Esophagus squamous epithelium (tissue), 5 donors: ENCODE measurements at regions not wholly inside any gene's neighbourhood (a gene's known extent, or its start where the extent isn't known, plus 50 kb on each side); places are given as distances from the start of the nearest gene placed in this dataset.
"Not testable (repeated sequence)": the region's sequence is repeated elsewhere in the genome, so short reads cannot be mapped to it uniquely, and the experiment has no call there.

Experiments
- DNase-seq: peaks from one replicate; lab custom pipeline; 2025; lab: John Stamatoyannopoulos, UW
- H3K27ac ChIP-seq, 4 donors: fragments of 200-600 bp; sonication (generic); one replicate each; pipeline ENCODE4 v1.5.1; 2016 to 2019; ENCODE audit warnings: mild to moderate bottlenecking in 1 of 4
- H3K27me3 ChIP-seq, 4 donors: fragments of 200-600 bp; sonication (generic); 1 replicate in 3 of 4; 2 replicates in 1 of 4; pipeline versions ENCODE4 v1.5.1 to v1.6.0; 2017 to 2021; ENCODE audit warnings: antibody characterized with exemption in 1 of 4
- H3K36me3 ChIP-seq, 3 donors: fragments of 200-600 bp; sonication (generic); one replicate each; pipeline ENCODE4 v1.5.1; 2016 to 2019
- H3K4me1 ChIP-seq, 3 donors: fragments of 200-600 bp; sonication (generic); one replicate each; pipeline ENCODE4 v1.5.1; 2017 to 2019
- H3K4me3 ChIP-seq, 4 donors: fragments of 200-600 bp; sonication (generic); 1 replicate in 3 of 4; 2 replicates in 1 of 4; pipeline ENCODE4 v1.5.1; 2016 to 2019; ENCODE audit warnings: mild to moderate bottlenecking in 2 of 4, moderate library complexity in 1 of 4
- H3K9me3 ChIP-seq, 3 donors: fragments of 200-600 bp; sonication (generic); one replicate each; pipeline ENCODE4 v1.5.1; 2016 to 2019
- POLR2A ChIP-seq, 4 donors: fragments of 450-650 bp; IDR thresholded peaks; one replicate each; pipeline ENCODE4 v1.6.1; 2017; ENCODE audit warnings: antibody characterized with exemption in 4 of 4, mild to moderate bottlenecking in 4 of 4, moderate library complexity in 3 of 4
- WGBS, 2 donors: methylation state at CpG; one replicate each; pipeline ENCODE4 v1.1.5; 2018; 5-methylcytosine and 5-hydroxymethylcytosine counted together
- intact Hi-C: fragments of 100-400 bp; cut with DNase I; formaldehyde crosslinking; loops from one replicate; pipeline ENCODE4 v1.15.0; 2022
- TF ChIP-seq, protein P1 (sequence below), 6 experiments: fragments of 450-650 bp in 4 of 6; fragments of 200-600 bp in 2 of 6; sonication (generic) in 2 of 6; IDR thresholded peaks; one replicate each; pipeline ENCODE4 v1.5.1; 2016 to 2019; ENCODE audit warnings: antibody characterized with exemption in 6 of 6, mild to moderate bottlenecking in 4 of 6, moderate library complexity in 4 of 6
- donor health status: DM: yes; HTN: yes; CAD: no.

DNA sequence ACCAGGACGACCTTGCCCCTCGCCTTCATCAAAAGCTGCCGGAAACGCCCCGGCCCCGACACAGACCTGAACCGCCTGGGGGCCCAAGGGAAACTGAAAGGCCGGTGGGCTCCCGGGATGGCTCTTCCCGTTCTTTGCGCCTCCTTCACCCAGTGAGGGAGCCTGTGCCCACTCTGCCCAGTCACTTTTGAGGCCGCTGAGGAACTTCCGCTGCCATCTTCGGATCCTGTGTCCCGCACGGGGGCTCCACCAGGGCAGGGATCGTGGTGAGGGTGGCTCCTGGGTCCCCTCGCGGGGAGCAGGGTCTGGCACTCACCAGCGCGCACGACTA, 104.0 kb downstream of the PPIAL4G start:
- Histone ChIP-seq H3K27me3 (peaks cover 0 to 21% (median 0%) of the 10 kb centered on the region in 4 donors), H3K36me3 (no peaks in the 10 kb centered on the region), H3K4me1 (peaks cover 0 to under 1% (median 0%) of the 10 kb centered on the region in 3 donors), H3K4me3 (peak overlapping the region in 1 of 4 donors; percentile 1), H3K27ac (no peak overlapping the region), H3K9me3 (no peaks in the 10 kb centered on the region)
- TF ChIP-seq POLR2A (IDR thresholded peaks at IDR 0.05), result no peak
- TF ChIP-seq, protein P1, sequence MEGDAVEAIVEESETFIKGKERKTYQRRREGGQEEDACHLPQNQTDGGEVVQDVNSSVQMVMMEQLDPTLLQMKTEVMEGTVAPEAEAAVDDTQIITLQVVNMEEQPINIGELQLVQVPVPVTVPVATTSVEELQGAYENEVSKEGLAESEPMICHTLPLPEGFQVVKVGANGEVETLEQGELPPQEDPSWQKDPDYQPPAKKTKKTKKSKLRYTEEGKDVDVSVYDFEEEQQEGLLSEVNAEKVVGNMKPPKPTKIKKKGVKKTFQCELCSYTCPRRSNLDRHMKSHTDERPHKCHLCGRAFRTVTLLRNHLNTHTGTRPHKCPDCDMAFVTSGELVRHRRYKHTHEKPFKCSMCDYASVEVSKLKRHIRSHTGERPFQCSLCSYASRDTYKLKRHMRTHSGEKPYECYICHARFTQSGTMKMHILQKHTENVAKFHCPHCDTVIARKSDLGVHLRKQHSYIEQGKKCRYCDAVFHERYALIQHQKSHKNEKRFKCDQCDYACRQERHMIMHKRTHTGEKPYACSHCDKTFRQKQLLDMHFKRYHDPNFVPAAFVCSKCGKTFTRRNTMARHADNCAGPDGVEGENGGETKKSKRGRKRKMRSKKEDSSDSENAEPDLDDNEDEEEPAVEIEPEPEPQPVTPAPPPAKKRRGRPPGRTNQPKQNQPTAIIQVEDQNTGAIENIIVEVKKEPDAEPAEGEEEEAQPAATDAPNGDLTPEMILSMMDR (IDR thresholded peaks at IDR 0.05), result no peak
- DNase-seq, result no peak
- intact Hi-C loops, result no loop called here
- WGBS, 2 donors, result 54 to 73% methylated on average over 10 to 11 of the region's 22 CpGs

DNA sequence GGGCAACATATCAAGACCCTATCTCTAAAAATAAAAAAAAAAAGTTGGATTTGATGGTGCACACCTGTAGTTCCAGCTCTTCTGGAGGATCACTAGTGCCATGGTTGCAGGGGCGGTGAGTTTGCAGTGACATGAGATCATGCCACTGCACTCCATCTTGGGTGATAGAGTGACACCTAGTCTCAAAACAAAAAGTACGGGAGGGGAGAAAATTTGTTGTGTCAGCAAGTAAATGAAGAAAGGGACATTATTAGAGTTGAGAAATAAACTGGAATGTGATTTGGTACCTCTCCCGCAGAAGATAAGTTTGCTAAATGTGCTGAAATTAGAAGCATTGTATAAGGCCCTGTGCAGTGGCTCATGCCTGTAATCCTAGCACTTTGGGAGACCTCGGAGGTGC, 105.1 kb downstream of the PPIAL4G start:
- H3K9me3 ChIP-seq, H3K27ac ChIP-seq, intact Hi-C loops, H3K36me3 ChIP-seq, DNase-seq, H3K4me3 ChIP-seq: not testable (repeated sequence)
- peaks cover 0 to 12% (median 0%) of the 10 kb centered on the region in 3 donors for H3K4me1 ChIP-seq
- 73 to 93% methylated on average over 2 to 3 of the region's 4 CpGs for WGBS, 2 donors
- peaks cover 0 to 21% (median 0%) of the 10 kb centered on the region in 4 donors for H3K27me3 ChIP-seq

DNA sequence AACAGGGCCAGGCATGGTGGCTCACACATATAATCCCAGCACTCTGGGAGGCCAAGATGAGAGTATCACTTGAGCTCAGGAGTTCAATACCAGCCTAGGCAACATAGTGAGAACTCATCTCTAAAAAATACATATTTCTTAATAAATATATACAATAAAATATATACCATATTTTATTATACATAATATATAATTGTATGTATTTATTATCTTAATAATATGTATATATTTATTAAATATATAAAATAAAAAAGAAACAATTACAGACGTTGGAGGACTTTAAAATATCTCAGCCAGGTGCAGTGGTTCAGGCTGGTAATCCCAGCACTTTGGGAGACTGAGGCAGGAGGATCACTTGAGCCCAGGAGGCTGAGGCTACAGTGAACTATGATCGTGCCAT, 106.1 kb downstream of the PPIAL4G start:
- H3K36me3 ChIP-seq, DNase-seq, intact Hi-C loops, H3K27ac ChIP-seq, H3K4me3 ChIP-seq, H3K9me3 ChIP-seq: not testable (repeated sequence)
- Histone ChIP-seq H3K4me1 (peaks cover 0 to 22% (median 0%) of the 10 kb centered on the region in 3 donors), H3K27me3 (peaks cover 0 to 17% (median 0%) of the 10 kb centered on the region in 4 donors)
- 70 to 80% methylated on average over 2 of the region's 2 CpGs for WGBS, 2 donors

DNA sequence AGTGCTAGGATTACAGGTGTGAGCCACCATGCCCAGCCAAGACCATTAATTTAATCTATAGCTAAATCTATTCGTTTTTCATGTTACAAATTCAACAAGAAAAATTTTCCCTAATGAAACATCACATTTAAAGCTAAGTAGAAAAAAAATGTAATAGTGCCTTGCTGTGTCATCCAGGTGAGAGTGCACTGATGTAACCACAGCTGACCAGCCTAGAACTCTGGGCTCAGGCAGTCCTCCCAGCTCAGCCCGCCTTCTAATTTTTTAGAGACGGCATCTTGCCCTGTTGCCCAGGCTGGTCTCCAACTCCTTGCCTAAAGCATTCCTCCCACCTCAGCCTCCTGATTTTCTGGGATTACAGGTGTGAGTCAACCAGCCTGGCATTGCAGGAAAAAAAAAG, 109.0 kb downstream of the PPIAL4G start:
- H3K27ac ChIP-seq, result peak overlapping the region in 3 of 4 donors; percentile 35 to 87 (median 76)
- intact Hi-C loops, result no loop called here

DNA sequence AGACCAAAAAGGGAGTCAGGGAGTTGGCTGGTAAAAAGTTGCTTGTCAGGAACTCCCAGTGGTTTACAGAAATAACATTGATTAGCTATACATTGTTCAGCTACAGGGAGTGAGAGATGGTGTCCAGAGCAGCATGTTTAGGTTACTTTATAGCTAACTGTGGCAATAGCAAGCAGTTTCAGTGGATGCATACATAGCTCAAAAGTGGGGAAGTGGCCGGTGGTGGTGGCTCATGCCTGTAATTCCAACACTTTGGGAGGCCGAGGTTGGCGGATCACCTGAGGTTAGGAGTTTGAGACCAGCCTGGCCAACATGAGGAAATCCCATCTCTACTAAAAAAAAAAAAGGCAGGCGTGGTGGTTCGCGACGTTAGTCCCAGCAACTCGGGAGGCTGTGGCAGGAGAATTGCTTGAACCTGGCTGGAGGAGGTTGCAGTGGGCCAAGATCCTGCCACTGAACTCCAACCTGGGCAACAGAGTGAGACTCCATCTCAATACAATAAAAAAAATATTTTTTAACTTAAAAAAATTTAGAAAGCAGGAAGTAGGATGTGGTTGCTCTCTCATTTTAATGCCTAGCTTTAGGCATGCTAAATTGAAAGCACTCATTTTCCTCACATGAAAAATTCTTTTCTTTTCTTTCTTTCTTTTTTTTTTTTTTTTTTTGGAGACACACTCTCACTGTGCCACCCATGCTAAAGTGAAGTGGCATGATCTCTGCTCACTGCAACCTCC, 109.7 kb downstream of the PPIAL4G start:
- H3K4me3 ChIP-seq, result no peak overlapping the region
- H3K4me1 ChIP-seq, result peaks cover 0 to 32% (median 0%) of the 10 kb centered on the region in 3 donors
- H3K27me3 ChIP-seq, result no peaks in the 10 kb centered on the region
- no peak for DNase-seq
- WGBS, 2 donors, result 77 to 82% methylated on average over 8 of the region's 8 CpGs
- intact Hi-C loops, result no loop called here
- H3K36me3 ChIP-seq, result no peaks in the 10 kb centered on the region
- TF ChIP-seq POLR2A (IDR thresholded peaks at IDR 0.05), result no peak
- TF ChIP-seq, protein P1 (IDR thresholded peaks at IDR 0.05), result no peak
- H3K27ac ChIP-seq, result peak overlapping the region; percentile 71 to 87 (median 78)
- H3K9me3 ChIP-seq, result no peaks in the 10 kb centered on the region

More for the DNA sequence above, 109.0 kb downstream of the PPIAL4G start:
- peaks cover 0 to 2% (median 0%) of the 10 kb centered on the region in 4 donors for H3K27me3 ChIP-seq
- no peak for DNase-seq
- H3K4me3 ChIP-seq, result no peak overlapping the region
- no peaks in the 10 kb centered on the region for H3K9me3 ChIP-seq
- 75 to 79% methylated on average over 3 of the region's 3 CpGs for WGBS, 2 donors
- H3K4me1 ChIP-seq, result peaks cover 0 to 32% (median 0%) of the 10 kb centered on the region in 3 donors
- TF ChIP-seq, protein P1 (IDR thresholded peaks at IDR 0.05), result no peak
- no peak for TF ChIP-seq POLR2A (IDR thresholded peaks at IDR 0.05)
- no peaks in the 10 kb centered on the region for H3K36me3 ChIP-seq

DNA sequence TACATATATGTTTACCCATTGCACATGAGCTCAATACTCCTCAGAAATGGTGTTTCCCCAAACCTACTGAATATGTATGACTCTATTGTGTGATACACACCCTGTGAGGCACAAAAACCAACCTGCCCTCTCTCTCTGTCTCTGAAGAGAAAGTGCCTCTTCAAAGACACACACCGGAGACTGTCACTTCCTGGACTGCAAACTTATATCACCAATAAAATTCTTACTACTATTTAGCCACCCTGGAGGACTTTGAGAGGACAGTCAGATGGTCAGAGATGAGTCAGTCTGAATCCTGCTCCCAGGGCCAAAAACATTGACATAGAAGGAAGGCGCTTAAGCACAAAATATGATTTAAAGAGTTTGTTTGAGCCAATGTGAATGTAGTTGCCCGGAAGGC, 110.4 kb downstream of the PPIAL4G start:
- Histone ChIP-seq H3K36me3 (no peaks in the 10 kb centered on the region), H3K9me3 (no peaks in the 10 kb centered on the region), H3K27ac (peak overlapping the region; percentile 71 to 87 (median 78)), H3K4me1 (peaks cover 0 to 32% (median 0%) of the 10 kb centered on the region in 3 donors), H3K27me3 (no peaks in the 10 kb centered on the region), H3K4me3 (no peak overlapping the region)
- intact Hi-C loops, result no loop called here
- DNase-seq, result no peak
- TF ChIP-seq, protein P1 (IDR thresholded peaks at IDR 0.05), result no peak
- no peak for TF ChIP-seq POLR2A (IDR thresholded peaks at IDR 0.05)
- 61 to 66% methylated on average over 3 of the region's 3 CpGs for WGBS, 2 donors

DNA sequence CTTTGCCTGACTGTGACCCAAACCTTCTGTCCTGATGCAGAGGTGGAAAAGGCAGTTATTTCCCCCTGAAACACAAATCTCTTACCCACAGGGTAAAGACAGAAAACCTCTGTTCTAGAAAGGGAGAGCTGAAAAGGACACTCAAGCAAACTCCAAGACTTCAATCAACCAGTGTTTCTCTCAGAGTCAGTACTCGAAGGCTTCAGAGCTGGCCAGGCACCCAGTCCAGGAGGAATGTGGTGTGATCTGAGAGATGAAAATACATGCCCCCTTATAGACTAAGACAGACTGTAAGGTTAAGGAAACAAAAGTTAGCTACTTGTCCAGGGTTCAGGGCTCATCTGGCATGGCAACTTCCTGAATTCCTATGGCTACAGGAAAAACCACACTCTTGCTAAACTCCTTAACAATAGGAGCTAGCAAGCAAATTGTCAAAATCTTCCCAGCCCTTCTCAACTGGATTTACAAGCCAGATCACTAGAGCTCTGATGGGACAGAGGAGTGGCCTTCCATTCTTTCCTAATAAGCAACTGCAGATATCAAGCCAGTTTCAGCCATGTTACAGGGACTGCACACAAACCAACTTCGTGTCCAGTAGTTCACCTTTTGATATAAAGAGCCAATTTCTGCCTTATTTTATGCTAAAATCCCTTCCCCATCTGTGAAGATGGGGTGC, 110.9 kb downstream of the PPIAL4G start:
- Histone ChIP-seq H3K4me1 (peaks cover 0 to 32% (median 0%) of the 10 kb centered on the region in 3 donors), H3K27ac (peak overlapping the region; percentile 71 to 87 (median 78))
- DNase-seq, H3K36me3 ChIP-seq, H3K27me3 ChIP-seq, H3K9me3 ChIP-seq, H3K4me3 ChIP-seq, intact Hi-C loops: not testable (repeated sequence)
- WGBS, 2 donors, result 56 to 76% methylated on average over 2 of the region's 2 CpGs
